Duodenal mucosa (tissue), 2 donors: ENCODE measurements at regions not wholly inside any gene's neighbourhood (a gene's known extent, or its start where the extent isn't known, plus 50 kb on each side); places are given as distances from the start of the nearest gene placed in this dataset.
"Not testable (repeated sequence)": the region's sequence is repeated elsewhere in the genome, so short reads cannot be mapped to it uniquely, and the experiment has no call there.

Experiments
- H3K27ac ChIP-seq: one replicate; pipeline ENCODE4 v1.7.0; 2013; ENCODE audit warnings: low read depth, low read length
- H3K27me3 ChIP-seq, 2 donors: one replicate each; pipeline ENCODE4 v1.7.0; 2013; ENCODE audit warnings: low read length in 2 of 2, control low read depth in 1 of 2; ENCODE audit not compliant: insufficient read depth in 2 of 2, control insufficient read depth in 1 of 2
- H3K36me3 ChIP-seq, 2 donors: one replicate each; pipeline ENCODE4 v1.7.0; 2013; ENCODE audit warnings: low read length in 2 of 2, control low read depth in 1 of 2; ENCODE audit not compliant: insufficient read depth in 2 of 2, control insufficient read depth in 1 of 2
- H3K4me1 ChIP-seq, 2 donors: one replicate each; pipeline ENCODE4 v1.7.0; 2013; ENCODE audit warnings: low read length in 2 of 2, control low read depth in 1 of 2; ENCODE audit not compliant: insufficient read depth in 2 of 2, control insufficient read depth in 1 of 2
- H3K4me3 ChIP-seq, 2 donors: one replicate each; pipeline ENCODE4 v1.7.0; 2013; ENCODE audit warnings: low read length in 2 of 2, low read depth in 1 of 2
- H3K9ac ChIP-seq, 2 donors: one replicate each; pipeline ENCODE4 v1.7.0; 2013; ENCODE audit warnings: low read length in 2 of 2, low read depth in 1 of 2
- H3K9me3 ChIP-seq, 2 donors: one replicate each; pipeline ENCODE4 v1.7.0; 2013; ENCODE audit warnings: low read length in 2 of 2, control low read depth in 1 of 2; ENCODE audit not compliant: control insufficient read depth in 1 of 2

GRCh38 chr20:12835999-12836398 is 172.8 kb upstream of the SPTLC3 start:
- H3K4me1 ChIP-seq: no peaks in the 10 kb centered on the region
- no peak overlapping the region for H3K27ac ChIP-seq
- H3K4me3 ChIP-seq: no peak overlapping the region
- no peaks in the 10 kb centered on the region for H3K36me3 ChIP-seq
- no peaks in the 10 kb centered on the region for H3K27me3 ChIP-seq
- H3K9me3 ChIP-seq: no peaks in the 10 kb centered on the region
- H3K9ac ChIP-seq: no peak overlapping the region

GRCh38 chr20:12837646-12838045 is 171.1 kb upstream of the SPTLC3 start:
- H3K9me3 ChIP-seq: no peaks in the 10 kb centered on the region

GRCh38 chr20:12838261-12838866 is 170.4 kb upstream of the SPTLC3 start:
- no peaks in the 10 kb centered on the region for H3K27me3 ChIP-seq
- H3K9me3 ChIP-seq: no peaks in the 10 kb centered on the region
- H3K36me3 ChIP-seq: no peaks in the 10 kb centered on the region
- H3K4me1 ChIP-seq: no peaks in the 10 kb centered on the region
- H3K27ac ChIP-seq: no peak overlapping the region
- no peak overlapping the region for H3K9ac ChIP-seq
- H3K4me3 ChIP-seq: no peak overlapping the region

More at GRCh38 chr20:12837646-12838045, 171.1 kb upstream of the SPTLC3 start:
- no peaks in the 10 kb centered on the region for H3K4me1 ChIP-seq
- H3K4me3 ChIP-seq: no peak overlapping the region
- H3K36me3 ChIP-seq: no peaks in the 10 kb centered on the region
- H3K27ac ChIP-seq: no peak overlapping the region
- no peak overlapping the region for H3K9ac ChIP-seq
- H3K27me3 ChIP-seq: no peaks in the 10 kb centered on the region

- Histone ChIP-seq H3K9me3 (no peaks in the 10 kb centered on the region), H3K27ac (no peak overlapping the region), H3K27me3 (no peaks in the 10 kb centered on the region), H3K4me3 (no peak overlapping the region), H3K4me1 (no peaks in the 10 kb centered on the region), H3K9ac (no peak overlapping the region), H3K36me3 (no peaks in the 10 kb centered on the region)
Observed at GRCh38 chr20:12847872-12848271, 160.9 kb upstream of the SPTLC3 start.

- H3K4me3 ChIP-seq: no peak overlapping the region
- H3K27me3 ChIP-seq: no peaks in the 10 kb centered on the region
- H3K9me3 ChIP-seq: no peaks in the 10 kb centered on the region
- no peak overlapping the region for H3K9ac ChIP-seq
- no peaks in the 10 kb centered on the region for H3K36me3 ChIP-seq
- no peak overlapping the region for H3K27ac ChIP-seq
- no peaks in the 10 kb centered on the region for H3K4me1 ChIP-seq
Observed at GRCh38 chr20:12849225-12849910, 159.4 kb upstream of the SPTLC3 start.

- not testable (repeated sequence) for H3K27ac ChIP-seq, H3K4me1 ChIP-seq, H3K9ac ChIP-seq, H3K4me3 ChIP-seq, H3K27me3 ChIP-seq, H3K36me3 ChIP-seq, H3K9me3 ChIP-seq
Observed at GRCh38 chr20:12857643-12858042, 151.1 kb upstream of the SPTLC3 start.

- H3K27me3 ChIP-seq: no peaks in the 10 kb centered on the region
- no peaks in the 10 kb centered on the region for H3K4me1 ChIP-seq
- no peaks in the 10 kb centered on the region for H3K36me3 ChIP-seq
- H3K9ac ChIP-seq: no peak overlapping the region
- no peak overlapping the region for H3K27ac ChIP-seq
- no peak overlapping the region for H3K4me3 ChIP-seq
- H3K9me3 ChIP-seq: no peaks in the 10 kb centered on the region
Observed at GRCh38 chr20:12860619-12861247, 148.0 kb upstream of the SPTLC3 start.

- no peak overlapping the region for H3K27ac ChIP-seq
- no peak overlapping the region for H3K9ac ChIP-seq
- H3K36me3 ChIP-seq: no peaks in the 10 kb centered on the region
- no peaks in the 10 kb centered on the region for H3K9me3 ChIP-seq
- no peaks in the 10 kb centered on the region for H3K4me1 ChIP-seq
- H3K4me3 ChIP-seq: no peak overlapping the region
- no peaks in the 10 kb centered on the region for H3K27me3 ChIP-seq
Observed at GRCh38 chr20:12869669-12870068, 139.1 kb upstream of the SPTLC3 start.

GRCh38 chr20:12870588-12870987 is 138.2 kb upstream of the SPTLC3 start:
- Histone ChIP-seq H3K4me3 (no peak overlapping the region), H3K36me3 (no peaks in the 10 kb centered on the region), H3K27ac (no peak overlapping the region)

GRCh38 chr20:12874933-12875332 is 133.8 kb upstream of the SPTLC3 start:
- Histone ChIP-seq H3K27me3 (no peaks in the 10 kb centered on the region), H3K36me3 (no peaks in the 10 kb centered on the region), H3K9me3 (no peaks in the 10 kb centered on the region), H3K4me1 (no peaks in the 10 kb centered on the region), H3K27ac (no peak overlapping the region), H3K9ac (no peak overlapping the region), H3K4me3 (no peak overlapping the region)

More at GRCh38 chr20:12870588-12870987, 138.2 kb upstream of the SPTLC3 start:
- Histone ChIP-seq H3K9ac (no peak overlapping the region), H3K4me1 (no peaks in the 10 kb centered on the region), H3K27me3 (no peaks in the 10 kb centered on the region), H3K9me3 (no peaks in the 10 kb centered on the region)
